ENCODE measurements at regions not wholly inside any gene's neighbourhood (a gene's known extent, or its start where the extent isn't known, plus 50 kb on each side); places are given as distances from the start of the nearest gene placed in this dataset.

- BruUV-seq (replicated peaks): no TSS peak
- TF ChIP-seq POLR2AphosphoS5 (IDR thresholded peaks at IDR 0.05; ENCODE audit: low read depth, low read length) (no peak), SIN3A (IDR thresholded peaks at IDR 0.05; ENCODE audit: borderline replicate concordance, insufficient read depth, low read depth, low read length) (no peak), TCF7L2 (IDR thresholded peaks at IDR 0.05; ENCODE audit: low read depth, low read length) (no peak), REST (IDR thresholded peaks at IDR 0.05; ENCODE audit: insufficient read depth in 1 of 2, low read depth in 2 of 2, low read length in 1 of 2) (no peak)
- TF ChIP-seq, protein P1, sequence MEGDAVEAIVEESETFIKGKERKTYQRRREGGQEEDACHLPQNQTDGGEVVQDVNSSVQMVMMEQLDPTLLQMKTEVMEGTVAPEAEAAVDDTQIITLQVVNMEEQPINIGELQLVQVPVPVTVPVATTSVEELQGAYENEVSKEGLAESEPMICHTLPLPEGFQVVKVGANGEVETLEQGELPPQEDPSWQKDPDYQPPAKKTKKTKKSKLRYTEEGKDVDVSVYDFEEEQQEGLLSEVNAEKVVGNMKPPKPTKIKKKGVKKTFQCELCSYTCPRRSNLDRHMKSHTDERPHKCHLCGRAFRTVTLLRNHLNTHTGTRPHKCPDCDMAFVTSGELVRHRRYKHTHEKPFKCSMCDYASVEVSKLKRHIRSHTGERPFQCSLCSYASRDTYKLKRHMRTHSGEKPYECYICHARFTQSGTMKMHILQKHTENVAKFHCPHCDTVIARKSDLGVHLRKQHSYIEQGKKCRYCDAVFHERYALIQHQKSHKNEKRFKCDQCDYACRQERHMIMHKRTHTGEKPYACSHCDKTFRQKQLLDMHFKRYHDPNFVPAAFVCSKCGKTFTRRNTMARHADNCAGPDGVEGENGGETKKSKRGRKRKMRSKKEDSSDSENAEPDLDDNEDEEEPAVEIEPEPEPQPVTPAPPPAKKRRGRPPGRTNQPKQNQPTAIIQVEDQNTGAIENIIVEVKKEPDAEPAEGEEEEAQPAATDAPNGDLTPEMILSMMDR (IDR thresholded peaks at IDR 0.05): no peak
- no peaks in the 10 kb centered on the region for H3K36me3 ChIP-seq (ENCODE audit: control insufficient read depth, insufficient read depth, low read length)
- H3K4me1 ChIP-seq (ENCODE audit: control insufficient read depth, insufficient read depth, low read length): no peaks in the 10 kb centered on the region
- no peaks in the 10 kb centered on the region for H3K9me3 ChIP-seq (ENCODE audit: control insufficient read depth, insufficient read depth, low read depth, low read length)
- ATAC-seq: no peak
- no peak for DNase-seq (ENCODE audit: low read depth, low spot score)
- no peak overlapping the region for H3K27ac ChIP-seq (ENCODE audit: low read length)
- intact Hi-C loops (cut with micrococcal nuclease; ENCODE audit: unreplicated experiment) (no loop called here), in situ Hi-C loops (cut with HindIII; ENCODE audit: low pct_unique_long_range_greater_than_20kb, low sequenced_read_pairs) (no loop called here)
- no peak overlapping the region for H3K4me3 ChIP-seq (ENCODE audit: low read depth in 2 of 2, low read length in 2 of 2)
- H3K27me3 ChIP-seq (ENCODE audit: control insufficient read depth, insufficient read depth, low read length): no peaks in the 10 kb centered on the region
- ChIA-PET CTCF (no interaction called here), POLR2A (no interaction called here)
These were observed 402.5 kb downstream of the CD83 start for GRCh38 chr6:14520029-14520428.

DNA sequence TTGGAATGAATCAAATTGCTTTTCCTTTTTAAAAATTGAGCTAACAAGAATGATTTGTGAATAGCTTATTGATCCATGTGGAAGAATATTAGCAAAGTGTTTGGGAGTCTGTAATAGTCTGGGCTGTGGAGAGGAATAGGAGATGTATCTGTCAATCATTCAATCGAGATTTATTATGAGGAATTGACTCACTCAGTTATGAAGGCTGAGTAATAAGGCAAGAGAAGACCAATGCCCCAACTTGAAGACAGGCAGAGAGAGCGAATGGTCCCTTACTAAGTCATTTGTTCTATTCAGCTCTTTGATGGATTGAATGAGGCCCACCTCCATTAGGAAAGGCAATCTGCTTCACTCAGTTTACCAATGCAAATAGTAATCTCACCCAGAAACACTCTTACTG lies 403.0 kb downstream of the CD83 start:
- intact Hi-C loops (cut with micrococcal nuclease; ENCODE audit: unreplicated experiment): no loop called here
- DNase-seq (ENCODE audit: low read depth, low spot score): no peak

More for the DNA sequence above, 403.0 kb downstream of the CD83 start:
- Histone ChIP-seq H3K4me3 (ENCODE audit: low read depth in 2 of 2, low read length in 2 of 2) (no peak overlapping the region), H3K27ac (ENCODE audit: low read length) (no peak overlapping the region), H3K36me3 (ENCODE audit: control insufficient read depth, insufficient read depth, low read length) (no peaks in the 10 kb centered on the region), H3K9me3 (ENCODE audit: control insufficient read depth, insufficient read depth, low read depth, low read length) (no peaks in the 10 kb centered on the region), H3K27me3 (ENCODE audit: control insufficient read depth, insufficient read depth, low read length) (no peaks in the 10 kb centered on the region), H3K4me1 (ENCODE audit: control insufficient read depth, insufficient read depth, low read length) (no peaks in the 10 kb centered on the region)
- ChIA-PET POLR2A (no interaction called here), CTCF (no interaction called here)
- in situ Hi-C loops (cut with HindIII; ENCODE audit: low pct_unique_long_range_greater_than_20kb, low sequenced_read_pairs): no loop called here
- no TSS peak for BruUV-seq (replicated peaks)
- TF ChIP-seq TCF7L2 (IDR thresholded peaks at IDR 0.05; ENCODE audit: low read depth, low read length) (no peak), POLR2AphosphoS5 (IDR thresholded peaks at IDR 0.05; ENCODE audit: low read depth, low read length) (no peak), REST (IDR thresholded peaks at IDR 0.05; ENCODE audit: insufficient read depth in 1 of 2, low read depth in 2 of 2, low read length in 1 of 2) (no peak), SIN3A (IDR thresholded peaks at IDR 0.05; ENCODE audit: borderline replicate concordance, insufficient read depth, low read depth, low read length) (no peak)
- TF ChIP-seq, protein P1 (IDR thresholded peaks at IDR 0.05): no peak
- no peak for ATAC-seq
